ENCODE measurements at regions not wholly inside any gene's neighbourhood (a gene's known extent, or its start where the extent isn't known, plus 50 kb on each side); places are given as distances from the start of the nearest gene placed in this dataset.

DNA sequence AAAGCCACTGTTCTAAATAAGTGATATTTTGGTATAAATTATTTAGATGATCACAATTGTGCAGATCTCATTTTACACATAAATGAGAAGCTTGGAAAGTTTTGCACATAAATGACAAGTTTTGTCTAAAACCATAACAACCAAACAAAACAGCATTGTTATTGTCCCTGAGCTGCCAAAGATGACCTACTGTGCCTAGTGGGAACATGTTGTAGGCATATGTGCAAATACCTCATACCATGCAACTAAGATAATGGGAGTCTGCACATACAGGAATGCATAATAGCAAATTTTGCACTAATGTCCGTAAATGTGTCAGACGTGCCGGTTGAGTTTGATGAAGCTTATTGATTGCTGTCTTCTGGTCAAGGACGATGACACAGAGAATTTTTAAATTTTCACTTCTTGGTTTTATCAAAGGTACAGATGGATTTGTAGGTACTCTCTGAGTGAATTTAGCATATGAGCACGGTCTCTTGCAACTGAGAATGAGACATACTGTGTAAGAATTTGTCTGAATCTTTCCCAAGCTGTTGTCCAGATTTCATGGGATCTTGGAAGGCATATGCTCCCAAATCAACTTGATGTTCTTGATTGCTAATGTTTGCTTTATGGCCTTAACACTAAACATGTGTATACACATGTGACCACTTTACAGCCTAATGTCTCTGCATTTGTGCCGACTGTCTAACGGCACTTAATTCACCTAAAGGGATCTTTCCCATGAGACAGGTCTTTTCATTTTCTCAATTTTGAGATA, 1133.5 kb downstream of the FAT4 start:
- Histone ChIP-seq H3K27me3 (no peaks in the 10 kb centered on the region), H3K4me3 (no peak overlapping the region), H3K27ac (peak overlapping the region; percentile 42), H3K4me1 (no peaks in the 10 kb centered on the region), H3K9me3 (no peaks in the 10 kb centered on the region), H3K36me3 (no peaks in the 10 kb centered on the region)
- TF ChIP-seq POLR2A (IDR thresholded peaks at IDR 0.05) (no peak), POLR2AphosphoS5 (IDR thresholded peaks at IDR 0.05) (peak in 1 of 3 donors; percentile 21)
- WGBS, result 66% methylated on average over 7 of the region's 7 CpGs
- no peak for DNase-seq (ENCODE audit: low spot score in 2 of 2)

DNA sequence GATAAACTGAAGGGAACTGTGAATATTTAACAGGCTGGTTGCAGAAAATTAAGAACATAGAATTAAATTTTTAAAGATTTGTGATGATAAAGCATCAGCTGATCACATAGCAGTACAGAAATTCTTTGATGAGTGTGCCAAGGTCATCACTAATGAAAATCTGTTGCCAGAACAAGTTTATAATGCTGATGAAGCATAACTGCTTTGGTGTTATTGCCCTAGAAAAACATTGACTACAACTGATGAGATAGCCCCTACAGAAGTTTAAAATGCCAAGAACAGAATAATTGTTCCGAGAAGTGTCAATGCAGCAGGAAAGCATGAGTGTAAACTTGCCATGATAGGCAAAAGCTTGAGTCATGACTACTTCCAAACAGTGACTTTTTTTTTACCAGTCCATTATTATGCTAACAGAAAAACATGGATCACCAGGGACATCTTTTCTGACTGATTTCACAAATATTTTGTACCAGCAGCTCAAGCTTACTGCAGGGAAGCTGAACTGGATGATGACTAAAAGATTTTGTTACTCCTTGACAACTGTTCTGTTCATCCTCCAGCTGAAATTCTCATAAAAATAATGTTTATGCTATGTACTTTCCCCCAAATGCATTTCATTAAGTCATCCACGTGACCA, 1136.6 kb downstream of the FAT4 start:
- no peak overlapping the region for H3K27ac ChIP-seq
- 55% methylated on average over 2 of the region's 2 CpGs for WGBS
- no peak for TF ChIP-seq POLR2AphosphoS5 (IDR thresholded peaks at IDR 0.05)
- no peak for TF ChIP-seq POLR2A (IDR thresholded peaks at IDR 0.05)
- no peak for TF ChIP-seq EP300 (IDR thresholded peaks at IDR 0.05)
- TF ChIP-seq, protein P1, sequence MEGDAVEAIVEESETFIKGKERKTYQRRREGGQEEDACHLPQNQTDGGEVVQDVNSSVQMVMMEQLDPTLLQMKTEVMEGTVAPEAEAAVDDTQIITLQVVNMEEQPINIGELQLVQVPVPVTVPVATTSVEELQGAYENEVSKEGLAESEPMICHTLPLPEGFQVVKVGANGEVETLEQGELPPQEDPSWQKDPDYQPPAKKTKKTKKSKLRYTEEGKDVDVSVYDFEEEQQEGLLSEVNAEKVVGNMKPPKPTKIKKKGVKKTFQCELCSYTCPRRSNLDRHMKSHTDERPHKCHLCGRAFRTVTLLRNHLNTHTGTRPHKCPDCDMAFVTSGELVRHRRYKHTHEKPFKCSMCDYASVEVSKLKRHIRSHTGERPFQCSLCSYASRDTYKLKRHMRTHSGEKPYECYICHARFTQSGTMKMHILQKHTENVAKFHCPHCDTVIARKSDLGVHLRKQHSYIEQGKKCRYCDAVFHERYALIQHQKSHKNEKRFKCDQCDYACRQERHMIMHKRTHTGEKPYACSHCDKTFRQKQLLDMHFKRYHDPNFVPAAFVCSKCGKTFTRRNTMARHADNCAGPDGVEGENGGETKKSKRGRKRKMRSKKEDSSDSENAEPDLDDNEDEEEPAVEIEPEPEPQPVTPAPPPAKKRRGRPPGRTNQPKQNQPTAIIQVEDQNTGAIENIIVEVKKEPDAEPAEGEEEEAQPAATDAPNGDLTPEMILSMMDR (IDR thresholded peaks at IDR 0.05), result no peak
- H3K4me1 ChIP-seq, result no peaks in the 10 kb centered on the region
- no peaks in the 10 kb centered on the region for H3K36me3 ChIP-seq
- no peak overlapping the region for H3K4me3 ChIP-seq
- H3K27me3 ChIP-seq, result no peaks in the 10 kb centered on the region
- no peaks in the 10 kb centered on the region for H3K9me3 ChIP-seq
- DNase-seq (ENCODE audit: low spot score in 2 of 2), result no peak

DNA sequence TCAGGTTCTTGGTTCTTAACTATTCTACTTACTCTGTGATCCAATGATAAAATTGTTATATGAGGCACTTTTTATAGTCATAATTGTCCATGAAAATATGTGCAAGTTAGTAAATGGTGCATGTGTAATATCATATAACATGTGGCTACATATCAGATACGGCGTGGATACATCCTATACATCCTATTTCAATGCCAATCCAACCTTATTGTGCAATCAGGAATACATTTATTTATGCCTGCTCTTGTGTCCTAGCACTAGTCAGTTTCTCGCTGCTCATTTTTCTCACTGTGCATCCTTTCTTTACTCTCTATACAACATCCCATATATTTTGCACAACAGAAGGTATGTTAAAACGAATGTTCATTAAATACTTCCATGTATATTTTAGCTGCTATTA, 1141.1 kb downstream of the FAT4 start:
- no peaks in the 10 kb centered on the region for H3K9me3 ChIP-seq
- TF ChIP-seq, protein P1 (IDR thresholded peaks at IDR 0.05), result no peak
- TF ChIP-seq POLR2AphosphoS5 (IDR thresholded peaks at IDR 0.05) (no peak), EP300 (IDR thresholded peaks at IDR 0.05) (no peak), POLR2A (IDR thresholded peaks at IDR 0.05) (no peak)
- WGBS, result 89% methylated on average over 4 of the region's 4 CpGs

DNA sequence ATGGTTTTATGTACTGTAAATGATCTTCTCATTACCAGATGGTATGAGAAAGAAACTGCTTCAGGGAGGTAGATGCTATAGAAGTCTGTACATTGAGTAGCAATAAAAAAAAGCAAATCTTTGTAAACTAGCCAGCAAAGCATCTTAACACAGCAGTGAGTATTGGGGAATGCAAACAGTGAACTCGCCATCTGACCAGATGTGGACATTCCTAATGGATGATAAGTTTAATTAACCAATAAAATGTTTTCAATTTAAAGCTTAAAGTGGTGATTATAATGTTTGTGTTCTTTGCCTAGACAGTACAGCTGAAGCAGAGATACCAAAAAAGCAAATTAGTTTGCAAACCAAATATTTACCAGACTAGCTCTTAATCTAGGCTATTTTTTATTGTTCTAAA, 1144.2 kb downstream of the FAT4 start:
- TF ChIP-seq EP300 (IDR thresholded peaks at IDR 0.05), result no peak
- TF ChIP-seq, protein P1 (IDR thresholded peaks at IDR 0.05), result no peak
- TF ChIP-seq POLR2A (IDR thresholded peaks at IDR 0.05), result no peak
- TF ChIP-seq POLR2AphosphoS5 (IDR thresholded peaks at IDR 0.05), result no peak
- H3K4me3 ChIP-seq, result no peak overlapping the region
- no peaks in the 10 kb centered on the region for H3K36me3 ChIP-seq
- no peaks in the 10 kb centered on the region for H3K4me1 ChIP-seq
- no peaks in the 10 kb centered on the region for H3K9me3 ChIP-seq
- whole genome bisulfite sequencing, result 82% methylated on average over 1 of the region's 1 CpG
- DNase-seq (ENCODE audit: low spot score in 2 of 2), result no peak
- no peak overlapping the region for H3K27ac ChIP-seq
- H3K27me3 ChIP-seq, result no peaks in the 10 kb centered on the region

More for the DNA sequence above, 1141.1 kb downstream of the FAT4 start:
- H3K4me3 ChIP-seq, result no peak overlapping the region
- no peak for DNase-seq (ENCODE audit: low spot score in 2 of 2)
- H3K4me1 ChIP-seq, result no peaks in the 10 kb centered on the region
- H3K27ac ChIP-seq, result no peak overlapping the region
- H3K36me3 ChIP-seq, result no peaks in the 10 kb centered on the region
- no peaks in the 10 kb centered on the region for H3K27me3 ChIP-seq

DNA sequence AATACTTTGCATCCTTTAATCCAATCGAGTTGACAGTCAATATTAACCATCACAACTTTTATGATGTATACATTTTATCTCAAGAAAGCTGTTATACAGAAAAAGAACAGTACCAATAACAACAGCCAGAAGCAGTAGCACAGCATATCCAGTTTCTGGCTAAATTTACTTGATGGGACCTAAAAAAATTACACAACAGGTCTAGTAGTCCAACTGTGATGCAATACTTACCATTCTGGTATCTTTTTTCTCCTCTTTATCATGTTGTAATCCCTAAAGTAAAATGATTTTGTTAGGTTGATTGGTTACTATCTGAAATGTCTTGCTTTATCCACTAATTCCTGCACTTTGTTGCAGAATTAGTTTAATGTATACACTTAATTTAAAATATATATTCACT, 1150.6 kb downstream of the FAT4 start:
- Histone ChIP-seq H3K4me3 (no peak overlapping the region), H3K27me3 (no peaks in the 10 kb centered on the region), H3K9me3 (no peaks in the 10 kb centered on the region), H3K4me1 (no peaks in the 10 kb centered on the region), H3K36me3 (no peaks in the 10 kb centered on the region), H3K27ac (no peak overlapping the region)
- WGBS, result 73% methylated on average over 1 of the region's 1 CpG
- no peak for TF ChIP-seq POLR2AphosphoS5 (IDR thresholded peaks at IDR 0.05)
- TF ChIP-seq, protein P1 (IDR thresholded peaks at IDR 0.05), result no peak
- TF ChIP-seq POLR2A (IDR thresholded peaks at IDR 0.05), result no peak
- no peak for TF ChIP-seq EP300 (IDR thresholded peaks at IDR 0.05)
- no peak for DNase-seq (ENCODE audit: low spot score in 2 of 2)

All from suprapubic skin (tissue), 4 donors.